ENCODE measurements at regions not wholly inside any gene's neighbourhood (a gene's known extent, or its start where the extent isn't known, plus 50 kb on each side); places are given as distances from the start of the nearest gene placed in this dataset.

DNA sequence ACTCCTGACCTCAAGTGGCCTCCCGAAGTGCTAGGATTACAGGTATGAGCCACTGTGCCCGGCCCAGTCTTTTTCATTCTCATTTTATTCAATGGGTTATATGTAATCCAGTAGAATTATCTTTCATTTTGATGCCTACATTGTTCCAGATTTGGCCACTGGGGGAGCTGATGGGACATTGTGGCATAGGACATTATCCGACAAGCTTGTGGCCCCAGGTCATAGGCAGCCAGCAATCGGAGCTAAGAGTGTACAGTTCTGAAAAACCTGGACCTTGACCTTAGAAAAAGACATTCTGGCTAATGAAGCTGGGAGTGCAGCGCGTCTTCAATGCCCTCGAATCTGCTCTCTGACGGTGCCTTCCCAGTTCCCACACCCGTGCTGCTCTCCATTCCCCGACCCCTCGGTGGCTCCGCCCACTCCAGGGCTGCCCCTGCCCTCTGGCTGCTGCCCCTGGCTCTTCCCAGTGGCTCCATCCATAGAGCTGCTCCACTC lies 108.7 kb downstream of the TEX29 start:
- Mint-ChIP-seq H3K4me1 (no peaks in the 10 kb centered on the region), H3K9me3 (no peaks in the 10 kb centered on the region), H3K27me3 (ENCODE audit: insufficient read depth, low read depth, poor library complexity) (peaks cover 10% of the 10 kb centered on the region), H3K27ac (no peak overlapping the region), H3K36me3 (ENCODE audit: low read depth) (no peaks in the 10 kb centered on the region), H3K4me3 (peak overlapping the region; percentile 82)
- Histone ChIP-seq H3K4me2 (peak overlapping the region; percentile 73), H3K27ac (ENCODE audit: low read depth) (no peak overlapping the region), H3K79me2 (replicated peaks; ENCODE audit: insufficient read depth) (no peaks in the 10 kb centered on the region), H2AFZ (peak overlapping the region; percentile 94), H3K9me2 (ENCODE audit: insufficient read depth) (no peaks in the 10 kb centered on the region), H4K20me1 (replicated peaks; ENCODE audit: insufficient read depth) (no peaks in the 10 kb centered on the region), H3K27me3 (ENCODE audit: insufficient read depth) (no peaks in the 10 kb centered on the region), H3K36me3 (ENCODE audit: insufficient read depth) (no peaks in the 10 kb centered on the region), H3K4me1 (ENCODE audit: insufficient read depth) (no peaks in the 10 kb centered on the region), H3K4me3 (peak overlapping the region; percentile 56), H3F3A (replicated peaks; ENCODE audit: low read depth) (no peaks in the 10 kb centered on the region)
- DNase-seq (ENCODE audit: low spot score) (peak; percentile 81), ATAC-seq (peak; percentile 99)
- TF ChIP-seq, protein P1, sequence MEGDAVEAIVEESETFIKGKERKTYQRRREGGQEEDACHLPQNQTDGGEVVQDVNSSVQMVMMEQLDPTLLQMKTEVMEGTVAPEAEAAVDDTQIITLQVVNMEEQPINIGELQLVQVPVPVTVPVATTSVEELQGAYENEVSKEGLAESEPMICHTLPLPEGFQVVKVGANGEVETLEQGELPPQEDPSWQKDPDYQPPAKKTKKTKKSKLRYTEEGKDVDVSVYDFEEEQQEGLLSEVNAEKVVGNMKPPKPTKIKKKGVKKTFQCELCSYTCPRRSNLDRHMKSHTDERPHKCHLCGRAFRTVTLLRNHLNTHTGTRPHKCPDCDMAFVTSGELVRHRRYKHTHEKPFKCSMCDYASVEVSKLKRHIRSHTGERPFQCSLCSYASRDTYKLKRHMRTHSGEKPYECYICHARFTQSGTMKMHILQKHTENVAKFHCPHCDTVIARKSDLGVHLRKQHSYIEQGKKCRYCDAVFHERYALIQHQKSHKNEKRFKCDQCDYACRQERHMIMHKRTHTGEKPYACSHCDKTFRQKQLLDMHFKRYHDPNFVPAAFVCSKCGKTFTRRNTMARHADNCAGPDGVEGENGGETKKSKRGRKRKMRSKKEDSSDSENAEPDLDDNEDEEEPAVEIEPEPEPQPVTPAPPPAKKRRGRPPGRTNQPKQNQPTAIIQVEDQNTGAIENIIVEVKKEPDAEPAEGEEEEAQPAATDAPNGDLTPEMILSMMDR (conservative IDR thresholded peaks at IDR 0.05; ENCODE audit: low read depth in 2 of 2): peak; percentile 67 to 78
- TF ChIP-seq, protein P2, sequence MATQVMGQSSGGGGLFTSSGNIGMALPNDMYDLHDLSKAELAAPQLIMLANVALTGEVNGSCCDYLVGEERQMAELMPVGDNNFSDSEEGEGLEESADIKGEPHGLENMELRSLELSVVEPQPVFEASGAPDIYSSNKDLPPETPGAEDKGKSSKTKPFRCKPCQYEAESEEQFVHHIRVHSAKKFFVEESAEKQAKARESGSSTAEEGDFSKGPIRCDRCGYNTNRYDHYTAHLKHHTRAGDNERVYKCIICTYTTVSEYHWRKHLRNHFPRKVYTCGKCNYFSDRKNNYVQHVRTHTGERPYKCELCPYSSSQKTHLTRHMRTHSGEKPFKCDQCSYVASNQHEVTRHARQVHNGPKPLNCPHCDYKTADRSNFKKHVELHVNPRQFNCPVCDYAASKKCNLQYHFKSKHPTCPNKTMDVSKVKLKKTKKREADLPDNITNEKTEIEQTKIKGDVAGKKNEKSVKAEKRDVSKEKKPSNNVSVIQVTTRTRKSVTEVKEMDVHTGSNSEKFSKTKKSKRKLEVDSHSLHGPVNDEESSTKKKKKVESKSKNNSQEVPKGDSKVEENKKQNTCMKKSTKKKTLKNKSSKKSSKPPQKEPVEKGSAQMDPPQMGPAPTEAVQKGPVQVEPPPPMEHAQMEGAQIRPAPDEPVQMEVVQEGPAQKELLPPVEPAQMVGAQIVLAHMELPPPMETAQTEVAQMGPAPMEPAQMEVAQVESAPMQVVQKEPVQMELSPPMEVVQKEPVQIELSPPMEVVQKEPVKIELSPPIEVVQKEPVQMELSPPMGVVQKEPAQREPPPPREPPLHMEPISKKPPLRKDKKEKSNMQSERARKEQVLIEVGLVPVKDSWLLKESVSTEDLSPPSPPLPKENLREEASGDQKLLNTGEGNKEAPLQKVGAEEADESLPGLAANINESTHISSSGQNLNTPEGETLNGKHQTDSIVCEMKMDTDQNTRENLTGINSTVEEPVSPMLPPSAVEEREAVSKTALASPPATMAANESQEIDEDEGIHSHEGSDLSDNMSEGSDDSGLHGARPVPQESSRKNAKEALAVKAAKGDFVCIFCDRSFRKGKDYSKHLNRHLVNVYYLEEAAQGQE (IDR thresholded peaks at IDR 0.05; ENCODE audit: unreplicated experiment): no peak
- no peak for TF ChIP-seq ZNF114 (CRISPR knock-in tag; IDR thresholded peaks at IDR 0.05)
- TF ChIP-seq ZNF331 (CRISPR knock-in tag; IDR thresholded peaks at IDR 0.05; ENCODE audit: low read depth): no peak
- TF ChIP-seq CREB1 (CRISPR knock-in tag; IDR thresholded peaks at IDR 0.05; ENCODE audit: low read depth): no peak
- no peak for TF ChIP-seq JUNB (IDR thresholded peaks at IDR 0.05; ENCODE audit: unreplicated experiment)
- TF ChIP-seq, protein P3, sequence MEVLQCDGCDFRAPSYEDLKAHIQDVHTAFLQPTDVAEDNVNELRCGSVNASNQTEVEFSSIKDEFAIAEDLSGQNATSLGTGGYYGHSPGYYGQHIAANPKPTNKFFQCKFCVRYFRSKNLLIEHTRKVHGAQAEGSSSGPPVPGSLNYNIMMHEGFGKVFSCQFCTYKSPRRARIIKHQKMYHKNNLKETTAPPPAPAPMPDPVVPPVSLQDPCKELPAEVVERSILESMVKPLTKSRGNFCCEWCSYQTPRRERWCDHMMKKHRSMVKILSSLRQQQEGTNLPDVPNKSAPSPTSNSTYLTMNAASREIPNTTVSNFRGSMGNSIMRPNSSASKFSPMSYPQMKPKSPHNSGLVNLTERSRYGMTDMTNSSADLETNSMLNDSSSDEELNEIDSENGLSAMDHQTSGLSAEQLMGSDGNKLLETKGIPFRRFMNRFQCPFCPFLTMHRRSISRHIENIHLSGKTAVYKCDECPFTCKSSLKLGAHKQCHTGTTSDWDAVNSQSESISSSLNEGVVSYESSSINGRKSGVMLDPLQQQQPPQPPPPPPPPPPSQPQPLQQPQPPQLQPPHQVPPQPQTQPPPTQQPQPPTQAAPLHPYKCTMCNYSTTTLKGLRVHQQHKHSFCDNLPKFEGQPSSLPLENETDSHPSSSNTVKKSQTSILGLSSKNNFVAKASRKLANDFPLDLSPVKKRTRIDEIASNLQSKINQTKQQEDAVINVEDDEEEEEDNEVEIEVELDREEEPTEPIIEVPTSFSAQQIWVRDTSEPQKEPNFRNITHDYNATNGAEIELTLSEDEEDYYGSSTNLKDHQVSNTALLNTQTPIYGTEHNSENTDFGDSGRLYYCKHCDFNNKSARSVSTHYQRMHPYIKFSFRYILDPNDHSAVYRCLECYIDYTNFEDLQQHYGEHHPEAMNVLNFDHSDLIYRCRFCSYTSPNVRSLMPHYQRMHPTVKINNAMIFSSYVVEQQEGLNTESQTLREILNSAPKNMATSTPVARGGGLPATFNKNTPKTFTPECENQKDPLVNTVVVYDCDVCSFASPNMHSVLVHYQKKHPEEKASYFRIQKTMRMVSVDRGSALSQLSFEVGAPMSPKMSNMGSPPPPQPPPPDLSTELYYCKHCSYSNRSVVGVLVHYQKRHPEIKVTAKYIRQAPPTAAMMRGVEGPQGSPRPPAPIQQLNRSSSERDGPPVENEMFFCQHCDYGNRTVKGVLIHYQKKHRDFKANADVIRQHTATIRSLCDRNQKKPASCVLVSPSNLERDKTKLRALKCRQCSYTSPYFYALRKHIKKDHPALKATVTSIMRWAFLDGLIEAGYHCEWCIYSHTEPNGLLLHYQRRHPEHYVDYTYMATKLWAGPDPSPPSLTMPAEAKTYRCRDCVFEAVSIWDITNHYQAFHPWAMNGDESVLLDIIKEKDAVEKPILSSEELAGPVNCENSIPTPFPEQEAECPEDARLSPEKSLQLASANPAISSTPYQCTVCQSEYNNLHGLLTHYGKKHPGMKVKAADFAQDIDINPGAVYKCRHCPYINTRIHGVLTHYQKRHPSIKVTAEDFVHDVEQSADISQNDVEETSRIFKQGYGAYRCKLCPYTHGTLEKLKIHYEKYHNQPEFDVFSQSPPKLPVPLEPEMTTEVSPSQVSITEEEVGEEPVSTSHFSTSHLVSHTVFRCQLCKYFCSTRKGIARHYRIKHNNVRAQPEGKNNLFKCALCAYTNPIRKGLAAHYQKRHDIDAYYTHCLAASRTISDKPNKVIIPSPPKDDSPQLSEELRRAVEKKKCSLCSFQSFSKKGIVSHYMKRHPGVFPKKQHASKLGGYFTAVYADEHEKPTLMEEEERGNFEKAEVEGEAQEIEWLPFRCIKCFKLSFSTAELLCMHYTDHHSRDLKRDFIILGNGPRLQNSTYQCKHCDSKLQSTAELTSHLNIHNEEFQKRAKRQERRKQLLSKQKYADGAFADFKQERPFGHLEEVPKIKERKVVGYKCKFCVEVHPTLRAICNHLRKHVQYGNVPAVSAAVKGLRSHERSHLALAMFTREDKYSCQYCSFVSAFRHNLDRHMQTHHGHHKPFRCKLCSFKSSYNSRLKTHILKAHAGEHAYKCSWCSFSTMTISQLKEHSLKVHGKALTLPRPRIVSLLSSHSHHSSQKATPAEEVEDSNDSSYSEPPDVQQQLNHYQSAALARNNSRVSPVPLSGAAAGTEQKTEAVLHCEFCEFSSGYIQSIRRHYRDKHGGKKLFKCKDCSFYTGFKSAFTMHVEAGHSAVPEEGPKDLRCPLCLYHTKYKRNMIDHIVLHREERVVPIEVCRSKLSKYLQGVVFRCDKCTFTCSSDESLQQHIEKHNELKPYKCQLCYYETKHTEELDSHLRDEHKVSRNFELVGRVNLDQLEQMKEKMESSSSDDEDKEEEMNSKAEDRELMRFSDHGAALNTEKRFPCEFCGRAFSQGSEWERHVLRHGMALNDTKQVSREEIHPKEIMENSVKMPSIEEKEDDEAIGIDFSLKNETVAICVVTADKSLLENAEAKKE (CRISPR knock-in tag; IDR thresholded peaks at IDR 0.05): peak; percentile 42; the same call in 1 of the 2 replicates

All from GM23338 (cell line).